HEK293T (cell line): ENCODE measurements at regions not wholly inside any gene's neighbourhood (a gene's known extent, or its start where the extent isn't known, plus 50 kb on each side); places are given as distances from the start of the nearest gene placed in this dataset.

Experiments
- ARNT ChIP-seq: fragments of 450-650 bp; IDR thresholded peaks from 2 replicates; pipeline ENCODE4 v1.6.1; 2017; ENCODE audit warnings: mild to moderate bottlenecking
- BHLHE40 ChIP-seq: fragments of 450-650 bp; IDR thresholded peaks from 2 replicates; pipeline ENCODE4 v1.6.1; 2016; ENCODE audit warnings: mild to moderate bottlenecking, moderate library complexity, borderline replicate concordance
- ELF4 ChIP-seq: fragments of 450-650 bp; IDR thresholded peaks from 2 replicates; pipeline ENCODE4 v1.6.1; 2017; ENCODE audit warnings: antibody characterized with exemption
- FOXA1 ChIP-seq: fragments of 450-650 bp; IDR thresholded peaks from 2 replicates; pipeline ENCODE4 v1.6.1; 2016; ENCODE audit warnings: mild to moderate bottlenecking
- FOXK2 ChIP-seq: fragments of 450-650 bp; IDR thresholded peaks from 2 replicates; pipeline ENCODE4 v1.6.1; 2016; ENCODE audit warnings: mild to moderate bottlenecking
- HDGF ChIP-seq: fragments of 450-650 bp; IDR thresholded peaks from 2 replicates; pipeline ENCODE4 v1.6.1; 2017; ENCODE audit warnings: antibody characterized with exemption, borderline replicate concordance
- LEF1 ChIP-seq: fragments of 450-650 bp; IDR thresholded peaks from 2 replicates; pipeline ENCODE4 v1.6.1; 2017; ENCODE audit warnings: mild to moderate bottlenecking, borderline replicate concordance
- SP1 ChIP-seq: fragments of 450-650 bp; IDR thresholded peaks from 2 replicates; pipeline ENCODE4 v1.6.1; 2017
- TARDBP ChIP-seq: fragments of 450-650 bp; IDR thresholded peaks from 2 replicates; pipeline ENCODE4 v1.6.1; 2016

- TF ChIP-seq FOXK2 (no peak), TARDBP (no peak), HDGF (no peak), BHLHE40 (no peak), LEF1 (no peak), ELF4 (no peak), FOXA1 (no peak), SP1 (no peak), ARNT (no peak)
These were observed 502.2 kb upstream of the LMCD1 start for GRCh38 chr3:7999384-7999783.
